DOHH2 (cell line): ENCODE measurements at regions not wholly inside any gene's neighbourhood (a gene's known extent, or its start where the extent isn't known, plus 50 kb on each side); places are given as distances from the start of the nearest gene placed in this dataset.

Source experiments
- H3F3A ChIP-seq: fragments of 200-600 bp; sonication (generic), shearing (Covaris generic); 2 replicates; pipeline ENCODE4 v1.6.0; 2016; ENCODE audit warnings: antibody characterized with exemption, mild to moderate bottlenecking; ENCODE audit not compliant: control insufficient read depth, insufficient read depth
- H3K27ac ChIP-seq: fragments of 200-600 bp; sonication (generic); 2 replicates; pipeline ENCODE4 v1.5.1; 2014; ENCODE audit warnings: low read depth, mild to moderate bottlenecking, low read length, moderate library complexity
- H3K27me3 ChIP-seq: fragments of 200-600 bp; sonication (generic); 2 replicates; pipeline ENCODE4 v1.6.1; 2014; ENCODE audit warnings: mild to moderate bottlenecking, low read length, mixed read lengths; ENCODE audit not compliant: control insufficient read depth
- H3K36me3 ChIP-seq: fragments of 200-600 bp; sonication (generic); 2 replicates; pipeline ENCODE4 v1.6.1; 2014; ENCODE audit warnings: mild to moderate bottlenecking, low read length, moderate library complexity, mixed read lengths; ENCODE audit not compliant: control insufficient read depth
- H3K4me1 ChIP-seq: fragments of 200-600 bp; sonication (generic); 2 replicates; pipeline ENCODE4 v1.6.1; 2014; ENCODE audit warnings: mild to moderate bottlenecking, low read length, mixed read lengths; ENCODE audit not compliant: control insufficient read depth
- H3K4me2 ChIP-seq: fragments of 200-600 bp; sonication (generic); 2 replicates; pipeline ENCODE4 v1.6.0; 2014; ENCODE audit warnings: mild to moderate bottlenecking, low read length, moderate library complexity
- H3K4me3 ChIP-seq: fragments of 200-600 bp; sonication (generic); 2 replicates; pipeline ENCODE4 v1.5.1; 2014; ENCODE audit warnings: mild to moderate bottlenecking, low read length, mixed read lengths
- H3K79me2 ChIP-seq: fragments of 200-600 bp; sonication (generic); 2 replicates; pipeline ENCODE4 v1.6.1; 2014; ENCODE audit warnings: mild to moderate bottlenecking, low read length, mixed read lengths; ENCODE audit not compliant: control insufficient read depth
- H3K9me2 ChIP-seq: fragments of 200-600 bp; sonication (generic); replicated peaks from 2 replicates; pipeline ENCODE4 v1.6.1; 2014; ENCODE audit warnings: mild to moderate bottlenecking, low read length, mixed read lengths; ENCODE audit not compliant: control insufficient read depth
- H3K9me3 ChIP-seq: fragments of 200-600 bp; sonication (generic); 2 replicates; pipeline ENCODE4 v1.6.1; 2014; ENCODE audit warnings: antibody characterized with exemption, low read length, mixed read lengths; ENCODE audit not compliant: control insufficient read depth, insufficient read depth
- H4K20me1 ChIP-seq: fragments of 200-600 bp; sonication (generic); 2 replicates; pipeline ENCODE4 v1.6.0; 2014; ENCODE audit warnings: low read depth, mild to moderate bottlenecking, antibody characterized with exemption, low read length, moderate library complexity; ENCODE audit not compliant: control insufficient read depth, insufficient read depth
- CTCF ChIP-seq: fragments of 200-600 bp; sonication (generic); IDR thresholded peaks from one replicate; pipeline ENCODE4 v1.5.1; 2014; ENCODE audit warnings: antibody characterized with exemption, mild to moderate bottlenecking, low read depth, low read length; ENCODE audit not compliant: poor library complexity, severe bottlenecking
- EZH2phosphoT487 ChIP-seq: fragments of 200-600 bp; sonication (generic); IDR thresholded peaks from 2 replicates; pipeline ENCODE4 v1.6.1; 2017; ENCODE audit warnings: borderline replicate concordance, mild to moderate bottlenecking, antibody characterized with exemption, low read length, moderate library complexity, mixed read lengths

- Histone ChIP-seq H4K20me1 (no peaks in the 10 kb centered on the region), H3K9me3 (no peaks in the 10 kb centered on the region), H3K4me1 (no peaks in the 10 kb centered on the region), H3K9me2 (no peaks in the 10 kb centered on the region), H3K4me2 (no peak overlapping the region), H3K27me3 (no peaks in the 10 kb centered on the region), H3K79me2 (no peaks in the 10 kb centered on the region), H3K27ac (no peak overlapping the region), H3F3A (no peaks in the 10 kb centered on the region), H3K36me3 (no peaks in the 10 kb centered on the region), H3K4me3 (no peak overlapping the region)
- no peak for TF ChIP-seq EZH2phosphoT487
- no peak for TF ChIP-seq CTCF
Measured at GRCh38 chr4:156576946-156577345, 394.7 kb downstream of the PDGFC start.

GRCh38 chr4:156575430-156576073 is 396.0 kb downstream of the PDGFC start:
- H3F3A ChIP-seq, result no peaks in the 10 kb centered on the region
- no peaks in the 10 kb centered on the region for H4K20me1 ChIP-seq
- no peak overlapping the region for H3K4me2 ChIP-seq
- TF ChIP-seq EZH2phosphoT487 (no peak), CTCF (no peak)
- H3K9me2 ChIP-seq, result no peaks in the 10 kb centered on the region
- H3K4me1 ChIP-seq, result no peaks in the 10 kb centered on the region
- no peaks in the 10 kb centered on the region for H3K36me3 ChIP-seq
- no peaks in the 10 kb centered on the region for H3K79me2 ChIP-seq
- no peak overlapping the region for H3K27ac ChIP-seq
- no peaks in the 10 kb centered on the region for H3K27me3 ChIP-seq
- H3K9me3 ChIP-seq, result no peaks in the 10 kb centered on the region
- no peak overlapping the region for H3K4me3 ChIP-seq

GRCh38 chr4:156571146-156571545 is 400.5 kb downstream of the PDGFC start:
- Histone ChIP-seq H3K9me3 (no peaks in the 10 kb centered on the region), H3K79me2 (no peaks in the 10 kb centered on the region), H3K27me3 (no peaks in the 10 kb centered on the region), H3K4me1 (no peaks in the 10 kb centered on the region), H3K36me3 (no peaks in the 10 kb centered on the region), H3F3A (no peaks in the 10 kb centered on the region), H3K9me2 (no peaks in the 10 kb centered on the region), H3K27ac (no peak overlapping the region), H3K4me2 (no peak overlapping the region), H3K4me3 (no peak overlapping the region), H4K20me1 (no peaks in the 10 kb centered on the region)
- TF ChIP-seq EZH2phosphoT487 (no peak), CTCF (no peak)
